ENCODE measurements at regions not wholly inside any gene's neighbourhood (a gene's known extent, or its start where the extent isn't known, plus 50 kb on each side); places are given as distances from the start of the nearest gene placed in this dataset.

GRCh38 chr2:84102274-84102673, 356.8 kb downstream of the SUCLG1 start:
- TF ChIP-seq CTCF (IDR thresholded peaks at IDR 0.05) (no peak), POLR2A (IDR thresholded peaks at IDR 0.05) (no peak)

All from body of pancreas (tissue), 4 donors.